ENCODE measurements at regions not wholly inside any gene's neighbourhood (a gene's known extent, or its start where the extent isn't known, plus 50 kb on each side); places are given as distances from the start of the nearest gene placed in this dataset.
A peak's percentile ranks its signal among the peaks of the same experiment; 100 is the strongest.

GRCh38 chr11:79508461-79508860 is 67.6 kb upstream of the TENM4 start:
- Mint-ChIP-seq H3K27me3 (no peaks in the 10 kb centered on the region), H3K9me3 (ENCODE audit: low read depth) (no peaks in the 10 kb centered on the region), H3K4me3 (ENCODE audit: low read depth) (no peak overlapping the region), H3K4me1 (ENCODE audit: low read depth) (peaks cover 22% of the 10 kb centered on the region), H3K36me3 (ENCODE audit: insufficient read depth) (no peaks in the 10 kb centered on the region), H3K27ac (no peak overlapping the region)
- no peak for DNase-seq (ENCODE audit: low spot score, unreplicated experiment)
- no peak for TF ChIP-seq CTCF (IDR thresholded peaks at IDR 0.05; ENCODE audit: unreplicated experiment)

- Mint-ChIP-seq H3K27ac (peak overlapping the region; percentile 62), H3K36me3 (ENCODE audit: insufficient read depth) (no peaks in the 10 kb centered on the region), H3K27me3 (no peaks in the 10 kb centered on the region), H3K9me3 (ENCODE audit: low read depth) (no peaks in the 10 kb centered on the region), H3K4me1 (ENCODE audit: low read depth) (peaks cover 21% of the 10 kb centered on the region), H3K4me3 (ENCODE audit: low read depth) (no peak overlapping the region)
- DNase-seq (ENCODE audit: low spot score, unreplicated experiment): no peak
- TF ChIP-seq CTCF (IDR thresholded peaks at IDR 0.05; ENCODE audit: unreplicated experiment): no peak
Observed at GRCh38 chr11:79507706-79508105, 66.9 kb upstream of the TENM4 start.

- no peaks in the 10 kb centered on the region for H3K27me3 Mint-ChIP-seq
- H3K4me3 Mint-ChIP-seq (ENCODE audit: low read depth): peak overlapping the region; percentile 38
- TF ChIP-seq CTCF (IDR thresholded peaks at IDR 0.05; ENCODE audit: unreplicated experiment): no peak
- H3K36me3 Mint-ChIP-seq (ENCODE audit: insufficient read depth): no peaks in the 10 kb centered on the region
- H3K4me1 Mint-ChIP-seq (ENCODE audit: low read depth): peaks cover 16% of the 10 kb centered on the region
- H3K27ac Mint-ChIP-seq: peak overlapping the region; percentile 82
- DNase-seq (ENCODE audit: low spot score, unreplicated experiment): no peak
- H3K9me3 Mint-ChIP-seq (ENCODE audit: low read depth): no peaks in the 10 kb centered on the region
Observed at GRCh38 chr11:79506734-79507344, 66.0 kb upstream of the TENM4 start.

- Mint-ChIP-seq H3K36me3 (ENCODE audit: insufficient read depth) (no peaks in the 10 kb centered on the region), H3K27ac (no peak overlapping the region), H3K4me1 (ENCODE audit: low read depth) (peaks cover 21% of the 10 kb centered on the region), H3K9me3 (ENCODE audit: low read depth) (no peaks in the 10 kb centered on the region), H3K4me3 (ENCODE audit: low read depth) (no peak overlapping the region), H3K27me3 (no peaks in the 10 kb centered on the region)
- no peak for DNase-seq (ENCODE audit: low spot score, unreplicated experiment)
- TF ChIP-seq CTCF (IDR thresholded peaks at IDR 0.05; ENCODE audit: unreplicated experiment): no peak
Observed at GRCh38 chr11:79506124-79506523, 65.3 kb upstream of the TENM4 start.

- peaks cover 3% of the 10 kb centered on the region for H3K9me3 Mint-ChIP-seq (ENCODE audit: low read depth)
- H3K27me3 Mint-ChIP-seq: no peaks in the 10 kb centered on the region
- no peak overlapping the region for H3K27ac Mint-ChIP-seq
- peaks cover 21% of the 10 kb centered on the region for H3K4me1 Mint-ChIP-seq (ENCODE audit: low read depth)
- TF ChIP-seq CTCF (IDR thresholded peaks at IDR 0.05; ENCODE audit: unreplicated experiment): no peak
- H3K36me3 Mint-ChIP-seq (ENCODE audit: insufficient read depth): no peaks in the 10 kb centered on the region
- no peak overlapping the region for H3K4me3 Mint-ChIP-seq (ENCODE audit: low read depth)
- DNase-seq (ENCODE audit: low spot score, unreplicated experiment): no peak
Observed at GRCh38 chr11:79503028-79503427, 62.2 kb upstream of the TENM4 start.

All from progenitor cell of endocrine pancreas (in vitro differentiated cells).